ENCODE measurements at regions not wholly inside any gene's neighbourhood (a gene's known extent, or its start where the extent isn't known, plus 50 kb on each side); places are given as distances from the start of the nearest gene placed in this dataset.

- Mint-ChIP-seq H3K27me3 (ENCODE audit: low read depth) (no peaks in the 10 kb centered on the region), H3K9me3 (ENCODE audit: low read depth) (no peaks in the 10 kb centered on the region), H3K4me3 (ENCODE audit: unreplicated experiment) (no peak overlapping the region), H3K36me3 (ENCODE audit: low read depth) (no peaks in the 10 kb centered on the region), H3K4me1 (ENCODE audit: low read depth) (peaks cover 13% of the 10 kb centered on the region), H3K27ac (ENCODE audit: unreplicated experiment) (no peak overlapping the region)
- TF ChIP-seq, protein P1, sequence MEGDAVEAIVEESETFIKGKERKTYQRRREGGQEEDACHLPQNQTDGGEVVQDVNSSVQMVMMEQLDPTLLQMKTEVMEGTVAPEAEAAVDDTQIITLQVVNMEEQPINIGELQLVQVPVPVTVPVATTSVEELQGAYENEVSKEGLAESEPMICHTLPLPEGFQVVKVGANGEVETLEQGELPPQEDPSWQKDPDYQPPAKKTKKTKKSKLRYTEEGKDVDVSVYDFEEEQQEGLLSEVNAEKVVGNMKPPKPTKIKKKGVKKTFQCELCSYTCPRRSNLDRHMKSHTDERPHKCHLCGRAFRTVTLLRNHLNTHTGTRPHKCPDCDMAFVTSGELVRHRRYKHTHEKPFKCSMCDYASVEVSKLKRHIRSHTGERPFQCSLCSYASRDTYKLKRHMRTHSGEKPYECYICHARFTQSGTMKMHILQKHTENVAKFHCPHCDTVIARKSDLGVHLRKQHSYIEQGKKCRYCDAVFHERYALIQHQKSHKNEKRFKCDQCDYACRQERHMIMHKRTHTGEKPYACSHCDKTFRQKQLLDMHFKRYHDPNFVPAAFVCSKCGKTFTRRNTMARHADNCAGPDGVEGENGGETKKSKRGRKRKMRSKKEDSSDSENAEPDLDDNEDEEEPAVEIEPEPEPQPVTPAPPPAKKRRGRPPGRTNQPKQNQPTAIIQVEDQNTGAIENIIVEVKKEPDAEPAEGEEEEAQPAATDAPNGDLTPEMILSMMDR (IDR thresholded peaks at IDR 0.05) = no peak
- no peak for DNase-seq (ENCODE audit: low spot score)
Observed at GRCh38 chr4:159425737-159426305, 322.9 kb downstream of the RAPGEF2 start.

DNA sequence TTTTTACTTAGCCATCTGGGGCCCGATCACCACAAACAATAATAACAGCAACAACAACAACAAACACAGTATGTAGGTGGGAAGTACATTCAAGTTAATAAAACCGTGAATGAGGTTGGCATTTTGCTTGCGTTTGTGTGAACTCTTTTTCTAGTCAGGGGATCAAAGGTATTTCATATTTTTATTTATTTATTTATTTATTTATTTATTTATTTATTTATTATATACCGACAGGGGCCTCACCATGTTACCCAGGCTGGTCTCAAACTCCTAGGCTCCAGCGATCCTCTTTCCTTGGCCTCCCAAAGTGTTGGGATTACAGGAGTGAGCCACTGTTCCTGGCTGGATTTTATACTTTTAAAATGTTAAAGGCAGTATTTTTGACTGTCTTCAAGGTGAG lies 325.4 kb downstream of the RAPGEF2 start:
- no peak overlapping the region for H3K4me3 Mint-ChIP-seq (ENCODE audit: unreplicated experiment)
- H3K9me3 Mint-ChIP-seq (ENCODE audit: low read depth) = no peaks in the 10 kb centered on the region
- no peak for DNase-seq (ENCODE audit: low spot score)
- peaks cover 16% of the 10 kb centered on the region for H3K4me1 Mint-ChIP-seq (ENCODE audit: low read depth)
- no peaks in the 10 kb centered on the region for H3K27me3 Mint-ChIP-seq (ENCODE audit: low read depth)
- no peaks in the 10 kb centered on the region for H3K36me3 Mint-ChIP-seq (ENCODE audit: low read depth)
- H3K27ac Mint-ChIP-seq (ENCODE audit: unreplicated experiment) = no peak overlapping the region
- TF ChIP-seq, protein P1 (IDR thresholded peaks at IDR 0.05) = no peak

GRCh38 chr4:159428975-159429692 lies 326.3 kb downstream of the RAPGEF2 start:
- H3K27me3 Mint-ChIP-seq (ENCODE audit: low read depth) = no peaks in the 10 kb centered on the region
- peaks cover 24% of the 10 kb centered on the region for H3K4me1 Mint-ChIP-seq (ENCODE audit: low read depth)
- H3K9me3 Mint-ChIP-seq (ENCODE audit: low read depth) = no peaks in the 10 kb centered on the region
- H3K27ac Mint-ChIP-seq (ENCODE audit: unreplicated experiment) = no peak overlapping the region
- TF ChIP-seq, protein P1 (IDR thresholded peaks at IDR 0.05) = no peak
- H3K4me3 Mint-ChIP-seq (ENCODE audit: unreplicated experiment) = no peak overlapping the region
- DNase-seq (ENCODE audit: low spot score) = no peak
- no peaks in the 10 kb centered on the region for H3K36me3 Mint-ChIP-seq (ENCODE audit: low read depth)

- no peak overlapping the region for H3K4me3 Mint-ChIP-seq (ENCODE audit: unreplicated experiment)
- no peak overlapping the region for H3K27ac Mint-ChIP-seq (ENCODE audit: unreplicated experiment)
- TF ChIP-seq, protein P1 (IDR thresholded peaks at IDR 0.05) = no peak
- no peaks in the 10 kb centered on the region for H3K9me3 Mint-ChIP-seq (ENCODE audit: low read depth)
- peaks cover 30% of the 10 kb centered on the region for H3K4me1 Mint-ChIP-seq (ENCODE audit: low read depth)
- DNase-seq (ENCODE audit: low spot score) = no peak
- H3K27me3 Mint-ChIP-seq (ENCODE audit: low read depth) = no peaks in the 10 kb centered on the region
- no peaks in the 10 kb centered on the region for H3K36me3 Mint-ChIP-seq (ENCODE audit: low read depth)
Observed at GRCh38 chr4:159429693-159430035, 326.8 kb downstream of the RAPGEF2 start.

GRCh38 chr4:159430896-159431295 lies 328.0 kb downstream of the RAPGEF2 start:
- TF ChIP-seq, protein P1 (IDR thresholded peaks at IDR 0.05) = no peak
- Mint-ChIP-seq H3K27me3 (ENCODE audit: low read depth) (no peaks in the 10 kb centered on the region), H3K4me3 (ENCODE audit: unreplicated experiment) (no peak overlapping the region), H3K9me3 (ENCODE audit: low read depth) (no peaks in the 10 kb centered on the region), H3K4me1 (ENCODE audit: low read depth) (peaks cover 42% of the 10 kb centered on the region), H3K36me3 (ENCODE audit: low read depth) (no peaks in the 10 kb centered on the region), H3K27ac (ENCODE audit: unreplicated experiment) (no peak overlapping the region)
- no peak for DNase-seq (ENCODE audit: low spot score)
